Stimulated activated CD4-positive, alpha-beta T cell treated with anti-CD3 and anti-CD28 coated beads, Interleukin-1b, Interleukin-23, amount 100 ng/mL, for 1 hour (primary cell): ENCODE measurements at regions not wholly inside any gene's neighbourhood (a gene's known extent, or its start where the extent isn't known, plus 50 kb on each side); places are given as distances from the start of the nearest gene placed in this dataset.
"Not testable (repeated sequence)": the region's sequence is repeated elsewhere in the genome, so short reads cannot be mapped to it uniquely, and the experiment has no call there.

ENCODE experiments used
- DNase-seq, 2 donors: peaks; one replicate each; pipeline ENCODE4 v3.0.0-alpha.2; 2020; ENCODE audit warnings: low read depth in 2 of 2

GRCh38 chr9:94033383-94033782 lies 50.9 kb upstream of the PTPDC1 start:
- no peak for DNase-seq

GRCh38 chr9:94031946-94032345 lies 52.3 kb upstream of the PTPDC1 start:
- no peak for DNase-seq

- DNase-seq: no peak
Observed at GRCh38 chr9:94031380-94031779, 52.9 kb upstream of the PTPDC1 start.

- DNase-seq: peak; percentile 46 to 59
Observed at GRCh38 chr9:94030318-94031179, 53.7 kb upstream of the PTPDC1 start.

- DNase-seq: no peak
Observed at GRCh38 chr9:94029932-94030317, 54.3 kb upstream of the PTPDC1 start.

GRCh38 chr9:94026816-94027215 lies 57.4 kb upstream of the PTPDC1 start:
- no peak for DNase-seq

GRCh38 chr9:94022476-94022875 lies 61.8 kb upstream of the PTPDC1 start:
- not testable (repeated sequence) for DNase-seq

GRCh38 chr9:94020836-94021235 lies 63.4 kb upstream of the PTPDC1 start:
- not testable (repeated sequence) for DNase-seq

- DNase-seq: no peak
Observed at GRCh38 chr9:94018628-94019027, 63.5 kb upstream of the BARX1 start.

- DNase-seq: no peak
Observed at GRCh38 chr9:94017939-94018531, 62.9 kb upstream of the BARX1 start.

GRCh38 chr9:94016744-94017143 lies 61.6 kb upstream of the BARX1 start:
- no peak for DNase-seq

GRCh38 chr9:94014920-94015319 lies 59.8 kb upstream of the BARX1 start:
- DNase-seq: no peak

- DNase-seq: no peak
Observed at GRCh38 chr9:94014066-94014654, 59.0 kb upstream of the BARX1 start.

- no peak for DNase-seq
Observed at GRCh38 chr9:94010980-94011533, 55.9 kb upstream of the BARX1 start.

GRCh38 chr9:94005272-94005901 lies 50.2 kb upstream of the BARX1 start:
- no peak for DNase-seq
